Small intestine (tissue), 7 donors: ENCODE measurements at regions not wholly inside any gene's neighbourhood (a gene's known extent, or its start where the extent isn't known, plus 50 kb on each side); places are given as distances from the start of the nearest gene placed in this dataset.

Source experiments
- DNase-seq, 2 donors: peaks; one replicate each; pipeline versions ENCODE4 v3.0.0 to v3.0.0-alpha.2; 2013
- FAIRE-seq: peaks from 2 replicates; lab custom pipeline; 2012; peaks lifted over from hg19 to GRCh38; lab: Jason Lieb, UNC
- H3K27ac ChIP-seq, 3 donors: one replicate each; pipeline ENCODE4 v1.5.1; 2013; ENCODE audit warnings: low read length in 2 of 3, mild to moderate bottlenecking in 2 of 3, control low read depth in 1 of 3, inconsistent platforms in 1 of 3, low read depth in 1 of 3, moderate library complexity in 1 of 3
- H3K27me3 ChIP-seq, 3 donors: one replicate each; pipeline ENCODE4 v1.6.1; 2013; ENCODE audit warnings: low read length in 3 of 3, inconsistent platforms in 1 of 3; ENCODE audit not compliant: control insufficient read depth in 3 of 3, insufficient read depth in 3 of 3
- H3K36me3 ChIP-seq, 3 donors: one replicate each; pipeline ENCODE4 v1.6.1; 2013; ENCODE audit warnings: low read length in 3 of 3, inconsistent platforms in 1 of 3, low read depth in 1 of 3, mild to moderate bottlenecking in 1 of 3, moderate library complexity in 1 of 3; ENCODE audit not compliant: control insufficient read depth in 3 of 3, insufficient read depth in 2 of 3
- H3K4me1 ChIP-seq, 3 donors: one replicate each; pipeline ENCODE4 v1.6.1; 2013; ENCODE audit warnings: low read length in 2 of 3, inconsistent platforms in 1 of 3, low read depth in 1 of 3, mild to moderate bottlenecking in 1 of 3, moderate library complexity in 1 of 3; ENCODE audit not compliant: control insufficient read depth in 3 of 3, insufficient read depth in 2 of 3
- H3K4me3 ChIP-seq, 3 donors: one replicate each; pipeline ENCODE4 v1.5.1; 2013; ENCODE audit warnings: low read length in 3 of 3, control low read depth in 1 of 3, inconsistent platforms in 1 of 3, low read depth in 1 of 3, mild to moderate bottlenecking in 1 of 3, moderate library complexity in 1 of 3
- H3K9me3 ChIP-seq, 2 donors: one replicate each; pipeline ENCODE4 v1.6.1; 2013; ENCODE audit warnings: low read depth in 1 of 2, low read length in 1 of 2; ENCODE audit not compliant: control insufficient read depth in 2 of 2, insufficient read depth in 1 of 2
- WGBS, 3 donors: extraction: QIAGEN DNeasy Blood & Tissue Kit; methylation state at CpG; one replicate each; pipeline ENCODE4 v1.1.7; 2013; 5-methylcytosine and 5-hydroxymethylcytosine counted together
- donor health status: healthy with polysubstance abuse.
- donor health status: control.
- donor health status: control.
- donor health status: Bipolar disorder and iron deficiency.
- donor health status: healthy.

DNA sequence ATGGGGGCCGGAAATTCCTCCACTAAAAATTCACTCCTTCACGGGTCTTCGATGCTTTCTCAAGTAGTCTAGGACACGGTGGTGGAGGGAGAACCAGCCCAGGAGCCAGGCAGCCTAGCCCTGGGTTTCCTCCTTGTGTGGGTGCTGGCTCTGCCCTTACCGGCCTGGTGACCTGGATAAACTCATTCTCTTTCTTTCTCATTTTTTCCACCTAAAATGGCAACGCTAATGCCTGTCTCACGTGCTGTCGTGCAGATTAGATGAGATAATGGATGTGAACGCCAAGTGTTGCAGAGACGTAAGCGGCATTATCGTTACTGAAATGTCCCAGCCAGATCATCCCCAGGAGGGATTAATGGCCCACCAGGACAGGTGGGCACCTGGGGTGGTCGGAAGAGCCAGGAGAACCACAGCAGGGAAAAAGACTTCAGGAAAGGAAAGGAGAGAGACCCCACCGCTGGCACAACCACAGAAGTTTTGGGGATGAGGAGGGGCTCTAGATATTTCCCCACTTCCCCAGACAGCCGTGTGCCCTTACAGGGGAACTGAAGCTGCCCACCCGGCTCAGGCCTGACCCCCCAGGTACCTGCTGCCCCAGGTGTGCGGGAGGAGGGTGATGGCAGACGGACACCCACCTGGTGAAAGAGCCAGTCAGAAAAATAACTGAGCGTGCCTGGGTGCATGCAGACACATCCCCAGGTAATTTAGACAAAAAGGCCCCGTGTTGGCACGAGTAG, 100.8 kb upstream of the ASAP2 start:
- no peak for FAIRE-seq
- Histone ChIP-seq H3K4me3 (no peak overlapping the region), H3K4me1 (peaks cover 0 to 6% (median 0%) of the 10 kb centered on the region in 3 donors), H3K27me3 (no peaks in the 10 kb centered on the region), H3K9me3 (no peaks in the 10 kb centered on the region), H3K27ac (no peak overlapping the region), H3K36me3 (no peaks in the 10 kb centered on the region)
- no peak for DNase-seq
- WGBS, 3 donors, result 83 to 88% (median 88%) methylated on average over 21 of the region's 21 CpGs

GRCh38 chr2:9103663-9104277, 100.3 kb upstream of the MBOAT2 start:
- Histone ChIP-seq H3K9me3 (no peaks in the 10 kb centered on the region), H3K27me3 (no peaks in the 10 kb centered on the region), H3K4me3 (no peak overlapping the region), H3K27ac (no peak overlapping the region), H3K36me3 (no peaks in the 10 kb centered on the region), H3K4me1 (peaks cover 0 to 6% (median 0%) of the 10 kb centered on the region in 3 donors)
- DNase-seq (no peak), FAIRE-seq (no peak)
- 87 to 92% (median 91%) methylated on average over 14 of the region's 14 CpGs for WGBS, 3 donors

GRCh38 chr2:9102861-9103662, 99.6 kb upstream of the MBOAT2 start:
- peak; percentile 36 to 59 for DNase-seq
- peaks cover 0 to 5% (median 0%) of the 10 kb centered on the region in 3 donors for H3K4me1 ChIP-seq
- 47 to 68% (median 55%) methylated on average over 21 of the region's 21 CpGs for WGBS, 3 donors
- no peaks in the 10 kb centered on the region for H3K36me3 ChIP-seq
- H3K4me3 ChIP-seq, result no peak overlapping the region
- peak overlapping the region in 1 of 3 donors; percentile 21 for H3K27ac ChIP-seq
- no peaks in the 10 kb centered on the region for H3K27me3 ChIP-seq
- FAIRE-seq, result no peak
- H3K9me3 ChIP-seq, result no peaks in the 10 kb centered on the region

- DNase-seq (no peak), FAIRE-seq (no peak)
- no peaks in the 10 kb centered on the region for H3K4me1 ChIP-seq
- no peak overlapping the region for H3K4me3 ChIP-seq
- H3K9me3 ChIP-seq, result no peaks in the 10 kb centered on the region
- H3K27ac ChIP-seq, result no peak overlapping the region
- 80 to 93% (median 93%) methylated on average over 11 of the region's 11 CpGs for WGBS, 3 donors
- H3K27me3 ChIP-seq, result no peaks in the 10 kb centered on the region
- H3K36me3 ChIP-seq, result no peaks in the 10 kb centered on the region
These were observed 98.4 kb upstream of the MBOAT2 start for GRCh38 chr2:9101763-9102425.

DNA sequence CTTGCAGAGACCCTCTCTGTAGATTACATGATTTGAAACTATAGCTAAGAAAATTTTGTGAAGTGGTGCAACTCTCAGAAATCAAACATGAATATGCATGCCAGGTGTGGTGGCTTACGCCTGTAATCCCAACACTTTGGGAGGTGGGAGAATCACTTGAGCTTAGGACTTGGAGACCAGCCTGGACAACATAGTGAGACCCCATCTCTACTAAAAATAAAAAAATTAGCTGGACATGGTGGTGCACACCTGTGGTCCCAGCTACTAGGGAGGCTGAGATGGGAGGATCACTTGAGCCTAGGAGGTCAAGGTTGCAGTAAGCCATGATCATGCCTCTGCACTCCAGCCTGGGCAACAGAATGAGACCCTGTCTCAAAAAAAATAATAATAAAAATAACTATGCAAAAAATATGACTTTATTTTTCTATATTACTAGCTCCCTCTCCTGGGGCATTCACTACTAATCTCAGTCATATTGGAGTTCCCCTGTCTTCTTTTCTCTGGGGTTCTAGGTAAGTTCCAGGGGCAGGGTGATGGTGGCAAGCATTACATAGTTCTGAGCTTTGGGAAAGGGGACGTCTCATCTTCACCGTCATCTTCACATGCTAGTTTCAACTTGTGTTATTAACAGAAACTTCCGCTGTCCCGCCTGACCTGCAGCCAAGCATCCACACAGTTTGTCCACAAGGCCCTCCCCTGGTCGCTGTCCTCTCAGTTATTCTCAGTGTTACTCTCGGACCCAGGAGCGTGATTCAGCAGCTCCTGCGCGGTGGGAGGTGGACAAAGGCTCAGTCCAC, 96.8 kb upstream of the MBOAT2 start:
- no peak for DNase-seq
- 87 to 92% (median 91%) methylated on average over 10 of the region's 10 CpGs for WGBS, 3 donors
- H3K4me1 ChIP-seq, result no peaks in the 10 kb centered on the region
- FAIRE-seq, result no peak
- no peak overlapping the region for H3K27ac ChIP-seq
- H3K27me3 ChIP-seq, result no peaks in the 10 kb centered on the region
- no peaks in the 10 kb centered on the region for H3K36me3 ChIP-seq
- H3K9me3 ChIP-seq, result no peaks in the 10 kb centered on the region
- no peak overlapping the region for H3K4me3 ChIP-seq

DNA sequence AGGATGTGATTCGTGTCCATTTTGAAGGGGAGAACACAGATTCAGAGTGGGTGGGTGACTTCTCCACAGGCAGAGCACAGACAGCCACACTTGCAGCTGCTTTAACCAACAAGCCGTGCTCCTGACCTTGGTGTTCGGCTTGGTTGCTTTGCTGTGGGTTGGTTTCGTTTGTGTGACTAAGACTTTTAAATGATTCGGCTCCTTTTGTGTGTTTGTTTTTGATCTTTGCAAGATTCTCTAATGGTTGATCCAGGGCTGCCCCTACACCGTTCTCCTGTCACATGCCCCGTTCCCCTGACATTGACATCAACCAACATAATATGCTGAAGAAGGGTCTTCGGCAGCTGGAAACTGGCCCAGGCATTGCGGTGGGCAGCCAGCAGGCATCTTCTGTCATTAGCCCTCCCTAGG, 95.9 kb upstream of the MBOAT2 start:
- Histone ChIP-seq H3K4me1 (no peaks in the 10 kb centered on the region), H3K4me3 (no peak overlapping the region), H3K27ac (no peak overlapping the region), H3K36me3 (no peaks in the 10 kb centered on the region), H3K9me3 (no peaks in the 10 kb centered on the region), H3K27me3 (no peaks in the 10 kb centered on the region)
- DNase-seq (no peak), FAIRE-seq (no peak)
- WGBS, 3 donors, result 56 to 84% (median 65%) methylated on average over 9 of the region's 9 CpGs

DNA sequence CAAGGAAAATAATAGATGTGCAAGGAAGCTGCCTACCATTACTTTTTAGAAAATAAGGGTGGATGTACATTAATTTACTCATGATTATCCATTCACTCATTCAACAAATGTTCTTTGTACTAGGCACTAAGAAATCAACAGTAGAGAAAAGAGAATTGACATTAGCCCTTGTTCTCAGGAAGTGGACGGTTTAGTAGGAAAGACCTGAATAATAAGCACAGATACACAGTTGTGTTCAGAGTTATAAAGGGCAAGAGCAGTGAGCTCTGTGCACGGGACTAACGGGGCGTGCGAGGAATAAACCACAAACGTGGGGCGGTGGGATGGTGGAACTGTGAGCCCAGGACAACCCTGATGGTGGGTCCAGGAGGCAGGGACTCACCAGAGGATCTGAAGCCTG, 94.4 kb upstream of the MBOAT2 start:
- no peak for FAIRE-seq
- no peak for DNase-seq
- Histone ChIP-seq H3K36me3 (no peaks in the 10 kb centered on the region), H3K27ac (no peak overlapping the region), H3K27me3 (no peaks in the 10 kb centered on the region), H3K4me3 (no peak overlapping the region), H3K9me3 (peaks cover 0 to under 1% of the 10 kb centered on the region in 2 donors), H3K4me1 (no peaks in the 10 kb centered on the region)
- WGBS, 3 donors, result 88 to 90% (median 90%) methylated on average over 7 of the region's 7 CpGs
